ENCODE measurements at regions not wholly inside any gene's neighbourhood (a gene's known extent, or its start where the extent isn't known, plus 50 kb on each side); places are given as distances from the start of the nearest gene placed in this dataset.

GRCh38 chr12:76259106-76259505, 89.1 kb downstream of the BBS10 start:
- DNase-seq (ENCODE audit: low read depth in 2 of 2) = no peak

- no peak for DNase-seq (ENCODE audit: low read depth in 2 of 2)
Measured at GRCh38 chr12:76256904-76257303, 91.3 kb downstream of the BBS10 start.

- DNase-seq (ENCODE audit: low read depth in 2 of 2) = no peak
Measured at GRCh38 chr12:76256321-76256720, 91.9 kb downstream of the BBS10 start.

- no peak for DNase-seq (ENCODE audit: low read depth in 2 of 2)
Measured at GRCh38 chr12:76255692-76256091, 92.5 kb downstream of the BBS10 start.

GRCh38 chr12:76255281-76255680, 92.9 kb downstream of the BBS10 start:
- no peak for DNase-seq (ENCODE audit: low read depth in 2 of 2)

- DNase-seq (ENCODE audit: low read depth in 2 of 2) = no peak
Measured at GRCh38 chr12:76252031-76252430, 96.2 kb downstream of the BBS10 start.

- no peak for DNase-seq (ENCODE audit: low read depth in 2 of 2)
Measured at GRCh38 chr12:76250256-76250655, 98.0 kb downstream of the BBS10 start.

GRCh38 chr12:76249501-76249900, 98.7 kb downstream of the BBS10 start:
- DNase-seq (ENCODE audit: low read depth in 2 of 2) = no peak

GRCh38 chr12:76247992-76248391, 100.2 kb downstream of the BBS10 start:
- no peak for DNase-seq (ENCODE audit: low read depth in 2 of 2)

- DNase-seq (ENCODE audit: low read depth in 2 of 2) = no peak
Measured at GRCh38 chr12:76247026-76247646, 101.1 kb downstream of the BBS10 start.

- DNase-seq (ENCODE audit: low read depth in 2 of 2) = no peak
Measured at GRCh38 chr12:76246611-76247010, 101.6 kb downstream of the BBS10 start.

GRCh38 chr12:76244300-76244699, 103.9 kb downstream of the BBS10 start:
- DNase-seq (ENCODE audit: low read depth in 2 of 2) = no peak

- DNase-seq (ENCODE audit: low read depth in 2 of 2) = no peak
Measured at GRCh38 chr12:76242813-76243550, 105.2 kb downstream of the BBS10 start.

- no peak for DNase-seq (ENCODE audit: low read depth in 2 of 2)
Measured at GRCh38 chr12:76241371-76241770, 106.8 kb downstream of the BBS10 start.

- no peak for DNase-seq (ENCODE audit: low read depth in 2 of 2)
Measured at GRCh38 chr12:76240281-76240680, 107.9 kb downstream of the BBS10 start.

- DNase-seq (ENCODE audit: low read depth in 2 of 2) = no peak
Measured at GRCh38 chr12:76238688-76239087, 109.5 kb downstream of the BBS10 start.

- DNase-seq (ENCODE audit: low read depth in 2 of 2) = no peak
Measured at GRCh38 chr12:76237086-76237701, 111.0 kb downstream of the BBS10 start.

GRCh38 chr12:76236640-76237039, 111.6 kb downstream of the BBS10 start:
- no peak for DNase-seq (ENCODE audit: low read depth in 2 of 2)

GRCh38 chr12:76234741-76235140, 113.5 kb downstream of the BBS10 start:
- DNase-seq (ENCODE audit: low read depth in 2 of 2) = no peak

GRCh38 chr12:76232013-76232412, 116.2 kb downstream of the BBS10 start:
- no peak for DNase-seq (ENCODE audit: low read depth in 2 of 2)

GRCh38 chr12:76226956-76227355, 121.3 kb downstream of the BBS10 start:
- DNase-seq (ENCODE audit: low read depth in 2 of 2) = no peak

GRCh38 chr12:76226397-76226796, 121.8 kb downstream of the BBS10 start:
- DNase-seq (ENCODE audit: low read depth in 2 of 2) = no peak

GRCh38 chr12:76223869-76224268, 124.3 kb downstream of the BBS10 start:
- no peak for DNase-seq (ENCODE audit: low read depth in 2 of 2)
